DND-41 (cell line): ENCODE measurements at regions not wholly inside any gene's neighbourhood (a gene's known extent, or its start where the extent isn't known, plus 50 kb on each side); places are given as distances from the start of the nearest gene placed in this dataset.
"Not testable (repeated sequence)": the region's sequence is repeated elsewhere in the genome, so short reads cannot be mapped to it uniquely, and the experiment has no call there.

Experiments used
- ATAC-seq: fragments of 200-7000 bp; cut with Tn5 transposase; 3 replicates; pipeline ENCODE4 v1.9.1; 2021; ENCODE audit warnings: low read depth; ENCODE audit not compliant: insufficient read depth
- DNase-seq: peaks from one replicate; pipeline ENCODE4 v3.0.0-alpha.2; 2020
- H2AFZ ChIP-seq: 2 replicates; pipeline ENCODE4 v1.6.0; 2012; ENCODE audit warnings: low read depth, low read length
- H3K27ac ChIP-seq: 2 replicates; pipeline ENCODE4 v1.5.1; 2012; ENCODE audit warnings: low read length, inconsistent platforms
- H3K27me3 ChIP-seq: fragments of 200-600 bp; sonication (generic); 2 replicates; pipeline ENCODE4 v1.6.0; 2012; ENCODE audit warnings: low read length, mild to moderate bottlenecking, inconsistent platforms; ENCODE audit not compliant: insufficient read depth, poor library complexity
- H3K36me3 ChIP-seq: 2 replicates; pipeline ENCODE4 v1.5.1; 2012; ENCODE audit warnings: low read length, inconsistent platforms; ENCODE audit not compliant: insufficient read depth
- H3K4me1 ChIP-seq: 2 replicates; pipeline ENCODE4 v1.5.1; 2012; ENCODE audit warnings: mild to moderate bottlenecking, low read length; ENCODE audit not compliant: insufficient read depth
- H3K4me2 ChIP-seq: 2 replicates; pipeline ENCODE4 v1.6.0; 2012; ENCODE audit warnings: mild to moderate bottlenecking, moderate library complexity, low read length, inconsistent platforms; ENCODE audit not compliant: insufficient read depth
- H3K4me3 ChIP-seq, 2 experiments: fragments of 200-600 bp in 1 of 2; shearing (Covaris generic) in 1 of 2; 2 replicates each; pipeline ENCODE4 v1.5.1; 2012 to 2016; ENCODE audit warnings: inconsistent platforms in 2 of 2, low read length in 2 of 2, mild to moderate bottlenecking in 2 of 2, low read depth in 1 of 2, moderate library complexity in 1 of 2
- H3K79me2 ChIP-seq: 2 replicates; pipeline ENCODE4 v1.6.0; 2012; ENCODE audit warnings: low read length, inconsistent platforms; ENCODE audit not compliant: insufficient read depth
- H3K9ac ChIP-seq: 2 replicates; pipeline ENCODE4 v1.6.0; 2012; ENCODE audit warnings: low read depth, mild to moderate bottlenecking, inconsistent platforms, low read length, moderate library complexity
- H3K9me3 ChIP-seq: 2 replicates; pipeline ENCODE4 v1.5.1; 2012; ENCODE audit warnings: low read length, moderate library complexity, mild to moderate bottlenecking, inconsistent platforms; ENCODE audit not compliant: insufficient read depth, severe bottlenecking
- H4K20me1 ChIP-seq: 2 replicates; pipeline ENCODE4 v1.6.0; 2012; ENCODE audit warnings: low read length; ENCODE audit not compliant: insufficient read depth
- CTCF ChIP-seq: IDR thresholded peaks from 2 replicates; pipeline ENCODE4 v1.5.1; 2012; ENCODE audit warnings: borderline replicate concordance, low read length, moderate library complexity, mild to moderate bottlenecking; ENCODE audit not compliant: poor library complexity, severe bottlenecking; ENCODE audit errors: extremely low read depth
- EZH2 ChIP-seq: IDR thresholded peaks from 3 replicates; pipeline ENCODE4 v1.6.1; 2012; ENCODE audit warnings: borderline replicate concordance, low read depth, mild to moderate bottlenecking, moderate library complexity, low read length, inconsistent platforms; ENCODE audit not compliant: severe bottlenecking

- Histone ChIP-seq H3K27ac (no peak overlapping the region), H3K27me3 (peaks cover 5% of the 10 kb centered on the region), H3K9ac (no peak overlapping the region), H3K4me1 (no peaks in the 10 kb centered on the region), H3K4me3 (no peak overlapping the region), H3K9me3 (no peaks in the 10 kb centered on the region), H3K79me2 (no peaks in the 10 kb centered on the region), H3K36me3 (no peaks in the 10 kb centered on the region), H4K20me1 (no peaks in the 10 kb centered on the region), H3K4me2 (no peak overlapping the region), H2AFZ (no peak overlapping the region)
- DNase-seq (no peak), ATAC-seq (no peak)
- no peak for TF ChIP-seq CTCF
- no peak for TF ChIP-seq EZH2
Observed at GRCh38 chr1:115445090-115445489, 107.0 kb upstream of the NGF start.

- DNase-seq (no peak), ATAC-seq (no peak)
- no peak overlapping the region for H3K4me2 ChIP-seq
- no peak overlapping the region for H3K27ac ChIP-seq
- H3K79me2 ChIP-seq = no peaks in the 10 kb centered on the region
- no peaks in the 10 kb centered on the region for H4K20me1 ChIP-seq
- no peak overlapping the region for H3K4me3 ChIP-seq
- H3K9me3 ChIP-seq = no peaks in the 10 kb centered on the region
- no peaks in the 10 kb centered on the region for H3K4me1 ChIP-seq
- no peaks in the 10 kb centered on the region for H3K36me3 ChIP-seq
- TF ChIP-seq EZH2 (no peak), CTCF (no peak)
- H2AFZ ChIP-seq = no peak overlapping the region
- H3K27me3 ChIP-seq = peaks cover 6% of the 10 kb centered on the region
- H3K9ac ChIP-seq = no peak overlapping the region
Observed at GRCh38 chr1:115440733-115441132, 102.7 kb upstream of the NGF start.

- not testable (repeated sequence) for H3K4me3 ChIP-seq, ATAC-seq, H3K27ac ChIP-seq, H3K27me3 ChIP-seq, H3K36me3 ChIP-seq, H3K4me1 ChIP-seq, H4K20me1 ChIP-seq, H3K9me3 ChIP-seq, DNase-seq, H3K79me2 ChIP-seq, H3K4me2 ChIP-seq, H2AFZ ChIP-seq, H3K9ac ChIP-seq
Observed at GRCh38 chr1:115439520-115439919, 101.5 kb upstream of the NGF start.

- Histone ChIP-seq H3K9me3 (no peaks in the 10 kb centered on the region), H3K27ac (no peak overlapping the region), H3K79me2 (no peaks in the 10 kb centered on the region), H3K4me2 (no peak overlapping the region), H3K9ac (no peak overlapping the region), H3K4me1 (no peaks in the 10 kb centered on the region), H3K4me3 (no peak overlapping the region), H3K27me3 (peaks cover 4% of the 10 kb centered on the region), H3K36me3 (no peaks in the 10 kb centered on the region), H4K20me1 (no peaks in the 10 kb centered on the region), H2AFZ (no peak overlapping the region)
- ATAC-seq (no peak), DNase-seq (no peak)
- TF ChIP-seq EZH2 (no peak), CTCF (no peak)
Observed at GRCh38 chr1:115437196-115437595, 99.1 kb upstream of the NGF start.
